ENCODE measurements at regions not wholly inside any gene's neighbourhood (a gene's known extent, or its start where the extent isn't known, plus 50 kb on each side); places are given as distances from the start of the nearest gene placed in this dataset.
"Not testable (repeated sequence)": the region's sequence is repeated elsewhere in the genome, so short reads cannot be mapped to it uniquely, and the experiment has no call there.

GRCh38 chr9:22208846-22209585 lies 199.9 kb upstream of the CDKN2B start:
- Mint-ChIP-seq H3K27me3 (ENCODE audit: low read depth) (peaks cover 16% of the 10 kb centered on the region), H3K4me3 (ENCODE audit: low read depth) (peak overlapping the region; percentile 41), H3K36me3 (ENCODE audit: low read depth) (no peaks in the 10 kb centered on the region), H3K27ac (peak overlapping the region; percentile 35), H3K4me1 (ENCODE audit: low read depth) (peaks cover 40% of the 10 kb centered on the region), H3K9me3 (no peaks in the 10 kb centered on the region)
- intact Hi-C loops (cut with micrococcal nuclease): no loop called here
- no peak for DNase-seq (ENCODE audit: low spot score)

- Mint-ChIP-seq H3K4me1 (ENCODE audit: low read depth) (peaks cover 48% of the 10 kb centered on the region), H3K27me3 (ENCODE audit: low read depth) (peaks cover 16% of the 10 kb centered on the region), H3K9me3 (no peaks in the 10 kb centered on the region), H3K27ac (peak overlapping the region; percentile 3), H3K36me3 (ENCODE audit: low read depth) (no peaks in the 10 kb centered on the region), H3K4me3 (ENCODE audit: low read depth) (no peak overlapping the region)
- DNase-seq (ENCODE audit: low spot score): no peak
- intact Hi-C loops (cut with micrococcal nuclease): loop anchor here (1.0 to 5.0 kb wide), 4 partner anchors 30 to 62 kb away; no protein-coding TSS in a partner anchor
Measured at GRCh38 chr9:22210262-22210661, 201.2 kb upstream of the CDKN2B start.

DNA sequence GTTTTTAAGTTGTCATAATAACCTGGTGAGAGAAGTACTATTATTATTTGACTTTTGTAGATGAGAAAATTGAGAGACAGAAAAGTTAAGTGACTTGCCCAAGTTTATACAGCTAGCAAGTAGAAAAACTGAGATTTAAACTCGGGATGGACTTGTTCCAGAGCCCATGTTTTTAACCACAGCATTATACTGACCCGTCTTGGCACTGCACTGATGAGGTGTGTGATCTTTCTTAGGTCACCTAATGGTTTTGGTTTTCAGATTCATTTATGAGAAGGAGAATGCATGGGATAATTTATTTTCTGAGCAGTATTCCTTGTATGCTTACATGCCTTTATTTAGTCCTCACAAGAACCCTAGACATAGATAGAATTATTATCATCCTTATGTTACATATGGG lies 201.8 kb upstream of the CDKN2B start:
- H3K36me3 Mint-ChIP-seq (ENCODE audit: low read depth): no peaks in the 10 kb centered on the region
- H3K4me3 Mint-ChIP-seq (ENCODE audit: low read depth): no peak overlapping the region
- intact Hi-C loops (cut with micrococcal nuclease): loop anchor here (1.0 to 5.0 kb wide), 4 partner anchors 29 to 63 kb away; no protein-coding TSS in a partner anchor
- H3K4me1 Mint-ChIP-seq (ENCODE audit: low read depth): peaks cover 48% of the 10 kb centered on the region
- DNase-seq (ENCODE audit: low spot score): no peak
- H3K9me3 Mint-ChIP-seq: no peaks in the 10 kb centered on the region
- H3K27ac Mint-ChIP-seq: peak overlapping the region; percentile 3
- peaks cover 18% of the 10 kb centered on the region for H3K27me3 Mint-ChIP-seq (ENCODE audit: low read depth)

DNA sequence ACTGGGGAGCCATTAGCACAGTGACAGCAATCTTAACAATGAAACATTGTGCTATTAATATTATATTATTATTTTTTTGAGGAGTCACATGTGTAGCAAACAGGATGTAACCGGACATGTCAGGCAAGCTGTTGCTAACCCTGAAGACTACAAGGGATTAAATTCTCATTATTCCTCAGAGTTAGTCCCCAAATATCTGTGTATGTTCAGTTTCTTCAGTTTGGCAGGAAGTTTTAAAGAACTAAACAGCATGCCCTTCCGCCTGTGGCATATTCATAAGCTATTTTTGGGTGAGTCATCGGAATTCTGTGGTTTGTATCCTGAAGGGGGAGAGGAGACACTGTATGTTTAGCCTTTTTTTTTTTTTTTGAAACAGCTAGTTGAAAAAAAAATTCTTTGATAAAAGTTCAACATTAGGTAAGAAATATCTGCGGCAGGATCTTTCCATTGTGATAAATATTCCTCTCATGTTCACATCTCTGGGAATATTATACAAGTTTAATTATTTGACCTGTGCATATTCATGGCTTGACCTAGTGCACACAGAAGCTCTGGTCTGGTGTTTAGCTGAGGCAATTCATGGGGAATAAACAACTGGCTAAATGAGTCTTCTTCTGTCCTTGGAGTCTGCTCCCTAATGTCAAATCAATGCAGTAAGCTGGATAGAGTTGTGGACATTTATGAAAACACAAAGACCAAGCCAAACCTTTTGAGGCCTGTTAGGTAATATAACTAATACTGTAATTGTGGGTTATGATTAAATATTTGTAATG lies 202.7 kb upstream of the CDKN2B start:
- H3K27ac Mint-ChIP-seq: no peak overlapping the region
- peaks cover 48% of the 10 kb centered on the region for H3K4me1 Mint-ChIP-seq (ENCODE audit: low read depth)
- H3K36me3 Mint-ChIP-seq (ENCODE audit: low read depth): no peaks in the 10 kb centered on the region
- H3K27me3 Mint-ChIP-seq (ENCODE audit: low read depth): peaks cover 22% of the 10 kb centered on the region
- intact Hi-C loops (cut with micrococcal nuclease): loop anchor here (5.0 kb wide), 1 partner anchor 49 kb away; no protein-coding TSS in a partner anchor
- no peak overlapping the region for H3K4me3 Mint-ChIP-seq (ENCODE audit: low read depth)
- no peak for DNase-seq (ENCODE audit: low spot score)
- H3K9me3 Mint-ChIP-seq: no peaks in the 10 kb centered on the region

DNA sequence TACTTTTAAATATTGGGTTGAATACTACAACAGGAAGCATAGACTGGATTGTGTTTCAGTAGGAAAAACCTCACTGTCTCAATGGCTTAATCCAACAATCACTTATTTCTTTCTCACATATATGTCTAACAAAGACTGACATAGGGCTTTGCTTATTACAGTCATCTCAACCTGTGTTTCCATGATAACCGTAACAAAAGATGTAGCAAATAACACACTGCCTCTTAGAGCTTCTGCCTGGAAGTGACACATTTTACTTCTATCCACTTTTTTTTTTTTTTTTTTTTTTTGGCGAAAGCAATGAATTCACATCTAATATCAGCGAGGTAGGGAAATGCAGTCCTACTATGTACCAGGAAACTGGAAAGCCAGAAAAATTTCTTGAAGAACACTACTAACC lies 204.9 kb upstream of the CDKN2B start:
- intact Hi-C loops (cut with micrococcal nuclease): loop anchor here (2.0 to 5.0 kb wide), 2 partner anchors 52 to 109 kb away; no protein-coding TSS in a partner anchor
- no peaks in the 10 kb centered on the region for H3K36me3 Mint-ChIP-seq (ENCODE audit: low read depth)
- no peak overlapping the region for H3K4me3 Mint-ChIP-seq (ENCODE audit: low read depth)
- peaks cover 26% of the 10 kb centered on the region for H3K27me3 Mint-ChIP-seq (ENCODE audit: low read depth)
- no peak for DNase-seq (ENCODE audit: low spot score)
- H3K9me3 Mint-ChIP-seq: no peaks in the 10 kb centered on the region
- H3K4me1 Mint-ChIP-seq (ENCODE audit: low read depth): peaks cover 41% of the 10 kb centered on the region
- H3K27ac Mint-ChIP-seq: no peak overlapping the region

DNA sequence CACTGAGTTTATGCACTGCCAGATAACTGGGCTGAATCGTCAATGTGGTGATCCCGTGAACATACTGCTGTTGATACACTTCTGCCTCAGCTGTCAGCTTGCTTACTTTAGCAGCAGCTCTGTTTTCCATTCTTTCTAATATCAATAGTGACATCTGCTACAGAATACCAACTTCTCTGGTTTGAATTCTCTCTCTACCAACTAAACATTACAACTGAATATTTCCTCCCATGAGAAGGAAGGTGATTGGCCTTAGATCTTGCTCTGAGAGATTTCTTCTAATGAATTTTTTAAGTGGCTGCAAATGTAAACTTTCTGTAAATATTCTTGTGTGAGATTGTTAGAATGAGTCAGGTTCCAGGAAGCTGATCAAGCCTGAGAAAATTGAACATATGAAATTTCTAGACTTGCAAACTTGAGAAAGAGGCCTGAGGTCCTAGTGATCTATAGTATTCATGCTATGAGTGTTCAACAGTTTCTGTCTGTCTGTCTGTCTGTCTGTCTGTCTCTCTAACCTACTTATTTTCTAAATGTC lies 205.5 kb upstream of the CDKN2B start:
- no peaks in the 10 kb centered on the region for H3K36me3 Mint-ChIP-seq (ENCODE audit: low read depth)
- DNase-seq (ENCODE audit: low spot score): no peak
- peaks cover 38% of the 10 kb centered on the region for H3K4me1 Mint-ChIP-seq (ENCODE audit: low read depth)
- H3K27ac Mint-ChIP-seq: peak overlapping the region; percentile 27
- H3K4me3 Mint-ChIP-seq (ENCODE audit: low read depth): no peak overlapping the region
- no peaks in the 10 kb centered on the region for H3K9me3 Mint-ChIP-seq
- peaks cover 26% of the 10 kb centered on the region for H3K27me3 Mint-ChIP-seq (ENCODE audit: low read depth)
- intact Hi-C loops (cut with micrococcal nuclease): loop anchor here (2.0 to 5.0 kb wide), 2 partner anchors 52 to 110 kb away; no protein-coding TSS in a partner anchor

DNA sequence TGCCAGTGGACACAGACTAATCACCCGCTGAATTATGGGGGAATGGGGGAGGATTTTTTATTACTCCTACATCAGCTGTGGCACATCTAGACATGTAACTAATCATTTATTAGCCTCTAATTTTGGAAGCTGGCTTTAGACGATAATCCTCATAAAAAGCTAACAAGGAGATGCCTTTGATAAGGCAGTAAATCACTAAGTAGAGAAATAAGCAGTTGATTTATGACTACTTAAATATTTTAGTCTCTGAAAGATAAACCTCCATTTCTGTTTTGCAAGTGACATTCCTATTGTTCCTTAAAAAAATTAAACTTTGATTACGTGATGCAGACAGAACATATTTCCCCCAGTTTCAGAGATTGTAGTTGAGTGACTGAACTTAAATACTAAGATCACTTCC lies 206.4 kb upstream of the CDKN2B start:
- Mint-ChIP-seq H3K4me3 (ENCODE audit: low read depth) (no peak overlapping the region), H3K9me3 (no peaks in the 10 kb centered on the region), H3K4me1 (ENCODE audit: low read depth) (peaks cover 31% of the 10 kb centered on the region), H3K27ac (no peak overlapping the region), H3K36me3 (ENCODE audit: low read depth) (no peaks in the 10 kb centered on the region), H3K27me3 (ENCODE audit: low read depth) (peaks cover 26% of the 10 kb centered on the region)
- no peak for DNase-seq (ENCODE audit: low spot score)
- intact Hi-C loops (cut with micrococcal nuclease): loop anchor here (2.0 kb wide), 1 partner anchor 111 kb away; no protein-coding TSS in a partner anchor

DNA sequence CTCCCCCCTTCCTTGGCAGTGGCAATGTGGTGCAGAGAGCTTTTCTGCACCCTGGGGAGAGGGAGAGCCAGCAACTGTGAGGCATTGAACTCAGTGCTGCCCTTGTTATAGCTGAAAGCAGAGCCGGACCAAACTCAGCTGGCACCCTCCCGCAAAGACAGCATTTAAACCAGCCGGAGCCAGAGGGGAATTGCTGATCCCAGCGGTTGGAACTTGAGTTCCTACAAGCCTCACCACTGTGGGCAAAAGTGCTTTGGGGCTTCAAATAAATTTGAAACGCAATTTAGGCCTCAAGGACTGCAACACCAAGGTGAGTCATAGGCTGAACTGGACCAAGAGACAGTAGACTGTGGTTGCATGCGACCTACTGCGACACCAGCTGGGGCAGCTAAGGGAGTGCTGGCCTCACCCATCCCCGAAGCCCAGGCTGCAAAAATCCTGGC lies 207.6 kb upstream of the CDKN2B start:
- DNase-seq (ENCODE audit: low spot score): no peak
- no peaks in the 10 kb centered on the region for H3K9me3 Mint-ChIP-seq
- intact Hi-C loops (cut with micrococcal nuclease): no loop called here
- H3K27ac Mint-ChIP-seq: no peak overlapping the region
- H3K36me3 Mint-ChIP-seq (ENCODE audit: low read depth): no peaks in the 10 kb centered on the region
- peaks cover 25% of the 10 kb centered on the region for H3K27me3 Mint-ChIP-seq (ENCODE audit: low read depth)
- peaks cover 20% of the 10 kb centered on the region for H3K4me1 Mint-ChIP-seq (ENCODE audit: low read depth)
- no peak overlapping the region for H3K4me3 Mint-ChIP-seq (ENCODE audit: low read depth)

DNA sequence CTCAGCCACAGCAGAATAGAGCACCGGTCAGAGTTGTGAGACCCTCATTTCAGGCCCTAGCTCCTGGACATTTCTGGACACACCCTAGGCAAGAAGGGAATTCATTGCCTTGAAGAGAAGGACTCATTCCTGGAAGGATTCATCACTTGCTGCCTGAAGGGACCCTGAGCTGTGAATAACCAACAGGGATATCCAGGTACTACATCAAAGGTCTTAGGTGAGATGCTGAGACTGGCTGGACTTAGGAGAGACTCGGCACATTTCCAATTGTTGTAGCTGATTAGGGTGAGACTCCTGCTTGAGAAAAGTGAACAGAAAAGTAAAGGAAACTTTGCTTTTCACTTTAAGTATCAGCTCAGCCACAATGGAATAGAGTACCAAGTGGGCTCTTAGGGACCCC lies 208.1 kb upstream of the CDKN2B start:
- Mint-ChIP-seq H3K4me1 (ENCODE audit: low read depth) (peaks cover 16% of the 10 kb centered on the region), H3K36me3 (ENCODE audit: low read depth) (no peaks in the 10 kb centered on the region), H3K9me3 (no peaks in the 10 kb centered on the region), H3K27me3 (ENCODE audit: low read depth) (peaks cover 25% of the 10 kb centered on the region), H3K4me3 (ENCODE audit: low read depth) (no peak overlapping the region), H3K27ac (no peak overlapping the region)
- no peak for DNase-seq (ENCODE audit: low spot score)
- intact Hi-C loops (cut with micrococcal nuclease): no loop called here

- peaks cover 26% of the 10 kb centered on the region for H3K27me3 Mint-ChIP-seq (ENCODE audit: low read depth)
- H3K27ac Mint-ChIP-seq; H3K4me3 Mint-ChIP-seq (ENCODE audit: low read depth); H3K36me3 Mint-ChIP-seq (ENCODE audit: low read depth); DNase-seq (ENCODE audit: low spot score); intact Hi-C loops (cut with micrococcal nuclease); H3K9me3 Mint-ChIP-seq; H3K4me1 Mint-ChIP-seq (ENCODE audit: low read depth): not testable (repeated sequence)
Measured at GRCh38 chr9:22225856-22226255, 216.8 kb upstream of the CDKN2B start.

- Mint-ChIP-seq H3K27me3 (ENCODE audit: low read depth) (peaks cover 30% of the 10 kb centered on the region), H3K36me3 (ENCODE audit: low read depth) (no peaks in the 10 kb centered on the region), H3K4me1 (ENCODE audit: low read depth) (no peaks in the 10 kb centered on the region), H3K9me3 (peaks cover 17% of the 10 kb centered on the region), H3K4me3 (ENCODE audit: low read depth) (no peak overlapping the region), H3K27ac (no peak overlapping the region)
- no peak for DNase-seq (ENCODE audit: low spot score)
- intact Hi-C loops (cut with micrococcal nuclease): no loop called here
Measured at GRCh38 chr9:22227986-22228385, 218.6 kb upstream of the DMRTA1 start.

DNA sequence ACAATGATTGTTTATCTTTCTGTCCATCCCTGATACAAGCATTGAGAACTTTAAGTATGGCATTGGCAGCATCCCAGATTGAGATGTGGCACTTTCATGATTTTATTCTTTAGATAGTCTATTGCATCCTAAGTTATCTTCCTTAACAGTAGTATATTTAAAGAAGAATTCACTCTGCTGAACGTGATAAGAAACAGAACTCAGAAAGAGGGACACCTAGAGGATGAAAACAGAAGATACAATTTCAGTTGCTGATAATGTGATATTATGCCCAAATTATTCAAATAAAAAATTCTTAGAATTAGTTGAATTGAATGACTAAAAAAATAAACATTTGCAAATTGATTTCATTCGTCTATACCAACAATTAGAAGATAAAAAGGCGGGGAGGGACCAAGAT lies 218.1 kb upstream of the DMRTA1 start:
- peaks cover 30% of the 10 kb centered on the region for H3K27me3 Mint-ChIP-seq (ENCODE audit: low read depth)
- no peak for DNase-seq (ENCODE audit: low spot score)
- no peak overlapping the region for H3K27ac Mint-ChIP-seq
- H3K4me3 Mint-ChIP-seq (ENCODE audit: low read depth): no peak overlapping the region
- H3K9me3 Mint-ChIP-seq: peaks cover 17% of the 10 kb centered on the region
- intact Hi-C loops (cut with micrococcal nuclease): no loop called here
- no peaks in the 10 kb centered on the region for H3K36me3 Mint-ChIP-seq (ENCODE audit: low read depth)
- no peaks in the 10 kb centered on the region for H3K4me1 Mint-ChIP-seq (ENCODE audit: low read depth)

DNA sequence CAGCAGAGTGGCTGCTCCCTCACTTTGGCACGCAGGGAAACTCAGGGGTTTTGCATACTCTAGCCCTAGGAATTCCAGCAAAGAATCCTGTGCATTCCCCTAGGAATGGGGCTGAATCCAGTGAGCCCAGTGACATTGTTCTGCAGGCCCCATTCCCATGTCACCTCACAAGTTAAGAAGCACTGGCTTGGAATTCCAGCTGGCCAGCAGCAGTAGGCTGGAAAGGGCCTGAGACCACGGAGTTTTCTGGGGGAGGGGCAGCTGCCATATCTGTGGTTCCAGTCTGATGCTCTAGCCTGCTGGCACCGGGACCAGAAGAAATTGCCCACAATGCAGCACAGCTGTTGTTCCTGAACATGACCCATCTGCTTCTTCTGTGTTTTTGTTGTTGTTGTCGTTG lies 217.6 kb upstream of the DMRTA1 start:
- no peak overlapping the region for H3K4me3 Mint-ChIP-seq (ENCODE audit: low read depth)
- peaks cover 17% of the 10 kb centered on the region for H3K9me3 Mint-ChIP-seq
- H3K36me3 Mint-ChIP-seq (ENCODE audit: low read depth): no peaks in the 10 kb centered on the region
- intact Hi-C loops (cut with micrococcal nuclease): no loop called here
- no peak for DNase-seq (ENCODE audit: low spot score)
- H3K27me3 Mint-ChIP-seq (ENCODE audit: low read depth): peaks cover 31% of the 10 kb centered on the region
- H3K27ac Mint-ChIP-seq: no peak overlapping the region
- H3K4me1 Mint-ChIP-seq (ENCODE audit: low read depth): no peaks in the 10 kb centered on the region
